ENCODE measurements at regions not wholly inside any gene's neighbourhood (a gene's known extent, or its start where the extent isn't known, plus 50 kb on each side); places are given as distances from the start of the nearest gene placed in this dataset.

DNA sequence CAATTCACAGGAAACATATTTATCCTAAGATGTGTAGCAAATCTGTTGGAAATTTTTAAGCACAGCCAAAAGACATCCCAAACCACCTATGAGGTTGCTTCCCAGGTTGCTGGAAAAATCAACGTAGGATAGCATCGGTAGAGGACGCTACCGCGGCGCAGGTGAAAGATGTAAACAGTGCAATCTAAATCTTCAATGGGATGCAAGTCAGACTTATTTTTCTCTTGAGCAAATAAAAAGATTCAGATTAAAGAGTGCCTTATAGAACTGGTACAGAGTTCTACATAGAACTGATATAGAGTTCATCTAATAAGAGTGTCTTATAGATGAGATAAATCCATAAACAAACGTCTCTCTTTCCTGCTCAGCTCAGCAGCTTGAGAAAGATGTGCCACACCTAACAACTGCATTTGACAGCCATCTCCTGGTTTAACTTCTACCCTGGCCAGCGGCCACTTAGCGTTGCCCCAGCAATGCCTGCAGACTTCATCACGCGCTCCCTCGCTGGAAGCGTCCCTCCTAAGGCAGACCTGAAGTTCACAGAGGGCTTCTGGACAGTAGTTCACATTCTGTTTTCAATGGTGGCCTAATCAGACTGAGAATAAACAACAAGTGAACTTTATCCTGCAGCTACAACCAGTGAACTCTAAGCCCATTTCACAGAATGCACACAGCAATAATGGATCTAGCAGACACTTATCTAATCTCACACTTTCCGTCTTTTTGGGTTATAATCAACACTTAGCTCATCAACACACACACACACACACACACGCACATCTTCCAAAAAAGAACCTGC is 164.5 kb downstream of the TOMM20 start (continued):
- TF ChIP-seq, protein P1, sequence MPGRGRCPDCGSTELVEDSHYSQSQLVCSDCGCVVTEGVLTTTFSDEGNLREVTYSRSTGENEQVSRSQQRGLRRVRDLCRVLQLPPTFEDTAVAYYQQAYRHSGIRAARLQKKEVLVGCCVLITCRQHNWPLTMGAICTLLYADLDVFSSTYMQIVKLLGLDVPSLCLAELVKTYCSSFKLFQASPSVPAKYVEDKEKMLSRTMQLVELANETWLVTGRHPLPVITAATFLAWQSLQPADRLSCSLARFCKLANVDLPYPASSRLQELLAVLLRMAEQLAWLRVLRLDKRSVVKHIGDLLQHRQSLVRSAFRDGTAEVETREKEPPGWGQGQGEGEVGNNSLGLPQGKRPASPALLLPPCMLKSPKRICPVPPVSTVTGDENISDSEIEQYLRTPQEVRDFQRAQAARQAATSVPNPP (CRISPR knock-in tag; IDR thresholded peaks at IDR 0.05) = no peak
- TF ChIP-seq ATRX (CRISPR knock-in tag; IDR thresholded peaks at IDR 0.05; ENCODE audit: borderline replicate concordance) (no peak), GTF3A (CRISPR knock-in tag; conservative IDR thresholded peaks at IDR 0.05) (no peak), ZNF33B (CRISPR knock-in tag; IDR thresholded peaks at IDR 0.05) (no peak), MBD4 (IDR thresholded peaks at IDR 0.05; ENCODE audit: borderline replicate concordance, low read length) (no peak), TEAD3 (CRISPR knock-in tag; optimal IDR thresholded peaks at IDR 0.05; ENCODE audit: borderline replicate concordance) (no peak), ZNF530 (CRISPR knock-in tag; IDR thresholded peaks at IDR 0.05; ENCODE audit: low read depth) (no peak), ZNF282 (IDR thresholded peaks at IDR 0.05; ENCODE audit: partially characterized antibody) (no peak), PHB2 (IDR thresholded peaks at IDR 0.05; ENCODE audit: partially characterized antibody) (no peak), ZFY (CRISPR knock-in tag; IDR thresholded peaks at IDR 0.05) (no peak), PHF8 (CRISPR knock-in tag; IDR thresholded peaks at IDR 0.05) (peak; percentile 33; the same call in 1 of the 2 replicates), NFIC (IDR thresholded peaks at IDR 0.05; ENCODE audit: low read length) (no peak), ZNF274 (CRISPR knock-in tag; IDR thresholded peaks at IDR 0.05) (no peak)
- TF ChIP-seq, protein P2, sequence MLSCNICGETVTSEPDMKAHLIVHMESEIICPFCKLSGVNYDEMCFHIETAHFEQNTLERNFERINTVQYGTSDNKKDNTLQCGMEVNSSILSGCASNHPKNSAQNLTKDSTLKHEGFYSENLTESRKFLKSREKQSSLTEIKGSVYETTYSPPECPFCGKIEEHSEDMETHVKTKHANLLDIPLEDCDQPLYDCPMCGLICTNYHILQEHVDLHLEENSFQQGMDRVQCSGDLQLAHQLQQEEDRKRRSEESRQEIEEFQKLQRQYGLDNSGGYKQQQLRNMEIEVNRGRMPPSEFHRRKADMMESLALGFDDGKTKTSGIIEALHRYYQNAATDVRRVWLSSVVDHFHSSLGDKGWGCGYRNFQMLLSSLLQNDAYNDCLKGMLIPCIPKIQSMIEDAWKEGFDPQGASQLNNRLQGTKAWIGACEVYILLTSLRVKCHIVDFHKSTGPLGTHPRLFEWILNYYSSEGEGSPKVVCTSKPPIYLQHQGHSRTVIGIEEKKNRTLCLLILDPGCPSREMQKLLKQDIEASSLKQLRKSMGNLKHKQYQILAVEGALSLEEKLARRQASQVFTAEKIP (CRISPR knock-in tag; IDR thresholded peaks at IDR 0.05; ENCODE audit: borderline replicate concordance) = no peak
- TF ChIP-seq, protein P3, sequence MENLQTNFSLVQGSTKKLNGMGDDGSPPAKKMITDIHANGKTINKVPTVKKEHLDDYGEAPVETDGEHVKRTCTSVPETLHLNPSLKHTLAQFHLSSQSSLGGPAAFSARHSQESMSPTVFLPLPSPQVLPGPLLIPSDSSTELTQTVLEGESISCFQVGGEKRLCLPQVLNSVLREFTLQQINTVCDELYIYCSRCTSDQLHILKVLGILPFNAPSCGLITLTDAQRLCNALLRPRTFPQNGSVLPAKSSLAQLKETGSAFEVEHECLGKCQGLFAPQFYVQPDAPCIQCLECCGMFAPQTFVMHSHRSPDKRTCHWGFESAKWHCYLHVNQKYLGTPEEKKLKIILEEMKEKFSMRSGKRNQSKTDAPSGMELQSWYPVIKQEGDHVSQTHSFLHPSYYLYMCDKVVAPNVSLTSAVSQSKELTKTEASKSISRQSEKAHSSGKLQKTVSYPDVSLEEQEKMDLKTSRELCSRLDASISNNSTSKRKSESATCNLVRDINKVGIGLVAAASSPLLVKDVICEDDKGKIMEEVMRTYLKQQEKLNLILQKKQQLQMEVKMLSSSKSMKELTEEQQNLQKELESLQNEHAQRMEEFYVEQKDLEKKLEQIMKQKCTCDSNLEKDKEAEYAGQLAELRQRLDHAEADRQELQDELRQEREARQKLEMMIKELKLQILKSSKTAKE (CRISPR knock-in tag; IDR thresholded peaks at IDR 0.05; ENCODE audit: borderline replicate concordance) = peak; percentile 76
- TF ChIP-seq, protein P4, sequence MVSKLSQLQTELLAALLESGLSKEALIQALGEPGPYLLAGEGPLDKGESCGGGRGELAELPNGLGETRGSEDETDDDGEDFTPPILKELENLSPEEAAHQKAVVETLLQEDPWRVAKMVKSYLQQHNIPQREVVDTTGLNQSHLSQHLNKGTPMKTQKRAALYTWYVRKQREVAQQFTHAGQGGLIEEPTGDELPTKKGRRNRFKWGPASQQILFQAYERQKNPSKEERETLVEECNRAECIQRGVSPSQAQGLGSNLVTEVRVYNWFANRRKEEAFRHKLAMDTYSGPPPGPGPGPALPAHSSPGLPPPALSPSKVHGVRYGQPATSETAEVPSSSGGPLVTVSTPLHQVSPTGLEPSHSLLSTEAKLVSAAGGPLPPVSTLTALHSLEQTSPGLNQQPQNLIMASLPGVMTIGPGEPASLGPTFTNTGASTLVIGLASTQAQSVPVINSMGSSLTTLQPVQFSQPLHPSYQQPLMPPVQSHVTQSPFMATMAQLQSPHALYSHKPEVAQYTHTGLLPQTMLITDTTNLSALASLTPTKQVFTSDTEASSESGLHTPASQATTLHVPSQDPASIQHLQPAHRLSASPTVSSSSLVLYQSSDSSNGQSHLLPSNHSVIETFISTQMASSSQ (IDR thresholded peaks at IDR 0.05; ENCODE audit: low read depth) = peak; percentile 54
- TF ChIP-seq, protein P4 (CRISPR knock-in tag; IDR thresholded peaks at IDR 0.05; ENCODE audit: borderline replicate concordance) = no peak
- TF ChIP-seq, protein P5, sequence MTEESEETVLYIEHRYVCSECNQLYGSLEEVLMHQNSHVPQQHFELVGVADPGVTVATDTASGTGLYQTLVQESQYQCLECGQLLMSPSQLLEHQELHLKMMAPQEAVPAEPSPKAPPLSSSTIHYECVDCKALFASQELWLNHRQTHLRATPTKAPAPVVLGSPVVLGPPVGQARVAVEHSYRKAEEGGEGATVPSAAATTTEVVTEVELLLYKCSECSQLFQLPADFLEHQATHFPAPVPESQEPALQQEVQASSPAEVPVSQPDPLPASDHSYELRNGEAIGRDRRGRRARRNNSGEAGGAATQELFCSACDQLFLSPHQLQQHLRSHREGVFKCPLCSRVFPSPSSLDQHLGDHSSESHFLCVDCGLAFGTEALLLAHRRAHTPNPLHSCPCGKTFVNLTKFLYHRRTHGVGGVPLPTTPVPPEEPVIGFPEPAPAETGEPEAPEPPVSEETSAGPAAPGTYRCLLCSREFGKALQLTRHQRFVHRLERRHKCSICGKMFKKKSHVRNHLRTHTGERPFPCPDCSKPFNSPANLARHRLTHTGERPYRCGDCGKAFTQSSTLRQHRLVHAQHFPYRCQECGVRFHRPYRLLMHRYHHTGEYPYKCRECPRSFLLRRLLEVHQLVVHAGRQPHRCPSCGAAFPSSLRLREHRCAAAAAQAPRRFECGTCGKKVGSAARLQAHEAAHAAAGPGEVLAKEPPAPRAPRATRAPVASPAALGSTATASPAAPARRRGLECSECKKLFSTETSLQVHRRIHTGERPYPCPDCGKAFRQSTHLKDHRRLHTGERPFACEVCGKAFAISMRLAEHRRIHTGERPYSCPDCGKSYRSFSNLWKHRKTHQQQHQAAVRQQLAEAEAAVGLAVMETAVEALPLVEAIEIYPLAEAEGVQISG (CRISPR knock-in tag; IDR thresholded peaks at IDR 0.05) = peak; percentile 40; the same call in 1 of the 2 replicates
